ENCODE measurements at regions not wholly inside any gene's neighbourhood (a gene's known extent, or its start where the extent isn't known, plus 50 kb on each side); places are given as distances from the start of the nearest gene placed in this dataset.

- DNase-seq: no peak
Observed at GRCh38 chr5:4243479-4244264, 648.0 kb downstream of the IRX1 start.

- DNase-seq: no peak
Observed at GRCh38 chr5:4244306-4244705, 648.7 kb downstream of the IRX1 start.

GRCh38 chr5:4245076-4245475 lies 649.4 kb downstream of the IRX1 start:
- no peak for DNase-seq

GRCh38 chr5:4245511-4245910 lies 649.9 kb downstream of the IRX1 start:
- DNase-seq: no peak

DNA sequence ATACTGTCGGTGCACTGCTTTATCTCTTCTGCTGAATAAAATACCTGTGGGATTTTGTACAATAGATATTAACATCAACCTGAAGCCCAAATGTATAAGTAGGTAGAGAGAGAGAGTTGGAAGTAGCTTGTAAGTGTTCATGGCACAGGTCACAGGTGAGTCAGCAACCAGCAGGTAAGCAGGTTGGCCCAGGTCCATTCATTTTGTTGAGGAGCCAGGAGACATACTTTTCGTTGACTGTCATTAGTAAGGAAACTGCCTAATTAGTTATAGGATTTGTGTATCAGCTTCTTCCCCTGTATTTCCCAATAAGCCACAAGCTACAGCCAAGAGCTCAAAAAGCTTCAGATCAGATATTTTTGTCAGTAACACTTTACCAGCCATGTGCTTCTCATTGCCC lies 650.8 kb downstream of the IRX1 start:
- no peak for DNase-seq

DNA sequence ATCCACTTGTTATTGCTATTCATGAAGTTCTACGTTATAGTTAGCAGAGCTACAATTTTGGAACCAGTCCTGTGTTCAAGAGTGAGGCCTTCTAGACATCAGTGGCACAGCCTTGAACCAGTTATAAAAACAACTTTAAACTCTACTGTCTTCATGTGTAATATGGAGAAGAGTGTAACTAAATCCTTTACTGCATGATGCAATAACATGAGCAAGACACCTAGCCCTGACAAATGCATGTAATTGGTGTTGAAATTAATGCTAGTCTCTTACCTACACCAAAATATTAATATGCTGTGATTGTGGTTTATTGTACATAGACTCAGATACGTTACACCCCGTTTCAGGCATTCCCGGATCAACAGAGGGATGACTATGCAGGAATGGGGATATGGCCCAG lies 654.6 kb downstream of the IRX1 start:
- no peak for DNase-seq

DNA sequence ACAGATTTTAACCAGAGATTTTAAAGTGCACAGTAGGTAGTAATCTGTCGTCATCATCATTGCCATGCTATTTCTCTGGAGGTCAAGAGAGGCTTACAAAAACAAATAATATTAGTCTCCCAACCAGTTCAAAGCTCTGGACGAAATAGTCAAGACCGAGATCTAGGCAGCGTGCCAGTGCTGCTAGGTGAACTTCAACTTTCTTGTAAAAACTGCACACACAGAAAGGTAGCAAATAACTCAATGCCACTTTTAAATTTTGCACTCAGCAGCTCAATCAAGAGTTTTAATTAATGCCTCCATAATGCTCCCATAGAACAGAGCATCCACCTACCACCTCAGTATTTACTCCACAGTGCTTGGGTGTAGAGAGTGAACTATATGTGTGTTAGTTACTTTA lies 656.8 kb downstream of the IRX1 start:
- DNase-seq: no peak

- DNase-seq: no peak
Observed at GRCh38 chr5:4254736-4255135, 659.1 kb downstream of the IRX1 start.

DNA sequence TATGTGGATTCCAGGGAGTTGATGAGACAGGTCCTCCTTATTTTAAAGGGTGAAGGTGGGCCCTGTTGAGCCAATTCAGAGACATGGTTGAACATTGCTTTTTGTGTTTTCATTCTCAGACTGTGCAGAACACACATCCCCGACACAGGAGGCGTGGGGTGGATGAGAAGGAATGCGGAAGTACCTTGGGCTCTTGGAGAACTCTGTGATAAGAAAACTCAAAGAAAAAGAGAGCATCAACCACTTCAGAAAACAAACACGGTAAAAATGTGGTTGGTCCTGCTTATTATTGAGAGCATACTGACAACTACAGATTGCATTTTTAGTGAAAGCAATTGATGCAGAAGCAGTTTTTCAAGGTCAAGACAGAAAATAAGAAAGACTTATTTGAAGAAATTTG lies 659.8 kb downstream of the IRX1 start:
- DNase-seq: no peak

DNA sequence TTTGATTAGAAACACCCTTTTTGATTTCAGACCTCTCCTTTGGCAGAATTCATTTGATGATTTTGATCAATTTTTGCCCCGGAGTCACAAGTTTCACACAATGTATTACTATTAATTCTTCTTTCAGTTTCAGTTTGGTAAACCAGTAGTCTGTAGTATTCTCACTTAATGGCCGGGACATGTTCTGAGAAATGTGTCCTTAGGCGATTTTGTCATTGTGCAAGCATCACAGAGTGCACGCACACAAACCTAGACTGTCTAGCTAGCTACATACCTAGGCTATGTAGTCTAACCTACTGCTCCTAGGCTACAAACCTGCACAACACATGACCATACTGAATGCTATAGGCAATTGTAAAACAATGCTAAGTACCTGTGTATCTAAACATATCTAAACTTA lies 662.5 kb downstream of the IRX1 start:
- DNase-seq: no peak

GRCh38 chr5:4271193-4271592 lies 675.6 kb downstream of the IRX1 start:
- no peak for DNase-seq

DNA sequence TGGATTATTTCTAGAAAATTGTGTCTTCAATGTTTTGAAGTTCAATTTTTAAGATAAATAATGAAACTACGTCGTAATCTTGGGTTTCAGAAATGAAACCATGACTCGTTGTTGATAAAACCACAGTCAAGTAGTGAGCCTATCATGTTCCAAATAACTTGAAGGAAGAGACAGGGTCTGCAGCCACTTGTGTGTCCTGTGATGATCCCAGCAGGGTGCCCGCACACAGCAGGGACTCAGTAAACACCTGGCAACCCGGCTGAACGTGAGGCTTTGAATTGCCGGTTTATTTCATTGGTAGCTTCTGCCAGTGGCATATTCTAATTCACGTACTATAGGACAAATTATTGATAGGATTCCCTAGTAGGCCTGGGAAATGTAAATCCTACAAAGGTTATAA lies 679.6 kb downstream of the IRX1 start:
- no peak for DNase-seq

DNA sequence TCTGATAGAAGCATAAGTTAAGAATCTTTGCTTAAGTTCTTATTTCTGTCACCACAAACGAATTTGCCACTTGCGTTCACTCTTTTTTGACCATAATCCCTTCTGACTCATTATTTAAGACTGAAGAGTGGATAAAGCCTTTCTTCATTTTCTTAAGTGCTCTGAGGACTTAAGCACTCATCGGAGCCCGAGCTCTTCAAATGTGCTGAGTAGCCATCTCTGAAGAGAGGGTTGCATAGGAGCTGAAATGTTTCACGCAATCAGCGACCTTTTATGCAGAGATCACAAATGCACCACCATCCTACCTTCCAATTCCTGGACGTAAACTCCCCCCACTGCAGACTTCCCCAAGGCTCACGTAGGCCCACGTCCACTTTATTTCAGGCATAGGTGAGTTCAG lies 699.2 kb downstream of the IRX1 start:
- no peak for DNase-seq

- DNase-seq: no peak
Observed at GRCh38 chr5:4295663-4296339, 700.2 kb downstream of the IRX1 start.

GRCh38 chr5:4306057-4306456 lies 710.4 kb downstream of the IRX1 start:
- no peak for DNase-seq

DNA sequence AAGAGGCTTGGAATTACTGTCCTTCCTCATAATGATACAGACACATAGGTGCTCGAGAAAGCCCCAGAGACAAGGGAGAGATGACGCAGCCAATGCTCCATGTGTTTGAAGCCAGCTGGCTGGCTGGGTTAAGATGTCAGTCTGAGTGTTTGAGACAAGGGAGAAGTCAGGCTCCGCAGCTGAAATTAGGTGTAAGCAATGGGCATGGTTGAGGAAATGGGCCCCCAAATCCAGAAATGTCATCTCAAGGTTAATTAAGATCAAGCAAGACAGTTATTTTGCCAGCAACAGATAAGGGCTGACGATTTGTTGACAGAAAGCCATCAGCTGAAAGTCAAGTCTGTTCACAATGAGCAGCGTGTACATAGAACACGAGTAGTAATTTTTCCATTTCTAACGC lies 713.4 kb downstream of the IRX1 start:
- no peak for DNase-seq

GRCh38 chr5:4313138-4313537 lies 717.5 kb downstream of the IRX1 start:
- no peak for DNase-seq

- DNase-seq: no peak
Observed at GRCh38 chr5:4319478-4320128, 724.0 kb downstream of the IRX1 start.

DNA sequence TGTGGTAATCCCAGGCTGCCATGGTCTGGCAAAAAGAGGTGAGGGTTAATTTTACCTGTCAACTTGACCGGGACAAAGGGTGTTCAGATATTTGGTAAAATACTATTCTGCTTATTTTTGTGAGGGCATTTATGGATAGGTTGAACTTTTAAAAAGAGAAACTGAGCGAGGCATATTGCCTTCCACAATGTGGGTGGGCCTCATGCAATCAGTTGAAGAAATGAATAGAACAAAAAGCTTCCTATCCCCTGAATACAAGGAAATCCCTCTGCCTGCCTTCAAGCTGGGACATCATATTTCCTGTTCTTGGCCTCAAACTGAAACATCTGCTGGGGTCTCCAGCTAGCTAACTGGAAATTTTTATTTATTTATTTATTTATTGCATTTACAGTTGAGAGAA lies 734.7 kb downstream of the IRX1 start:
- DNase-seq: no peak

DNA sequence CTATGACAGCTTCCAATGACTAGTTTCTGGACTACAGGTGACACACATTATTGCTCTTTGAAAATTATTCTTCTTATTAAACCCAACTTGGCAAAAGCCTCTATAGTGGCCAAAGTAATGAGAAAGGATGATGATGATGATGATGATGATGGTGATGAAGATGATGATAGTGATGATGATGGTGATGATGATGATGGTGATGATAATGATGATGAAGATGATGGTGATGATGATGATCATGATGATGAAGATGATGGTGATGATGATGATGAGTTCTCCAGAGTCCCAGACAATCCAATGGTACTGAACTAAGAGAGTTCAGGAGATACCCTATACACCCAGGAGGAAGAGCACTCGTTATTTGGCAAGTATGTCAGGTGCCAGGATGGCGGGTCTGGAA lies 739.4 kb downstream of the IRX1 start:
- no peak for DNase-seq

DNA sequence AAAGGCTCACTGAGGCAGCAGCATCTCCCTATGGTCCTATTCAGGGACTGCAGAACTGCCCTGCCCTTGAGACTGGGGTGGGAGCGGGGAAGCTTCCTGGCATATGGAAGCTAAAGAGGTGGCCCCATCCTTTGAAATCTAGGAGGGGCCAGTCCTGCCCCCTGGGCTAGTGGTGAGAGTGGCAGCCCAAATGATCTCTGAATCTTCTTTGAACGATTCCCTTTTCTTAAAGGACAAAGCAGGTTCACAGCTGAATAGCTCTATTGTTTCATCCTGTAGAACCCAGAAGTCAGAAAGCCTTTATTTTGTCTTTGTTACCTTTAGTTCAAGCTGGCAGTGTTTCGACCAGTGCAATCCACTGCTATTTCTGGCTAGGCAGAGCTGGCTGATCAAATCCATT lies 741.9 kb downstream of the IRX1 start:
- DNase-seq: no peak

GRCh38 chr5:4339949-4340348 lies 744.3 kb downstream of the IRX1 start:
- DNase-seq: no peak

- DNase-seq: no peak
Observed at GRCh38 chr5:4345850-4346249, 750.2 kb downstream of the IRX1 start.

GRCh38 chr5:4348423-4348822 lies 752.8 kb downstream of the IRX1 start:
- no peak for DNase-seq

All from activated CD4-positive, CD25-positive, alpha-beta regulatory T cell (primary cell).